Duodenal mucosa (tissue), 2 donors: ENCODE measurements at regions not wholly inside any gene's neighbourhood (a gene's known extent, or its start where the extent isn't known, plus 50 kb on each side); places are given as distances from the start of the nearest gene placed in this dataset.

Source experiments
- H3K27ac ChIP-seq: one replicate; pipeline ENCODE4 v1.7.0; 2013; ENCODE audit warnings: low read depth, low read length
- H3K27me3 ChIP-seq, 2 donors: one replicate each; pipeline ENCODE4 v1.7.0; 2013; ENCODE audit warnings: low read length in 2 of 2, control low read depth in 1 of 2; ENCODE audit not compliant: insufficient read depth in 2 of 2, control insufficient read depth in 1 of 2
- H3K36me3 ChIP-seq, 2 donors: one replicate each; pipeline ENCODE4 v1.7.0; 2013; ENCODE audit warnings: low read length in 2 of 2, control low read depth in 1 of 2; ENCODE audit not compliant: insufficient read depth in 2 of 2, control insufficient read depth in 1 of 2
- H3K4me1 ChIP-seq, 2 donors: one replicate each; pipeline ENCODE4 v1.7.0; 2013; ENCODE audit warnings: low read length in 2 of 2, control low read depth in 1 of 2; ENCODE audit not compliant: insufficient read depth in 2 of 2, control insufficient read depth in 1 of 2
- H3K4me3 ChIP-seq, 2 donors: one replicate each; pipeline ENCODE4 v1.7.0; 2013; ENCODE audit warnings: low read length in 2 of 2, low read depth in 1 of 2
- H3K9ac ChIP-seq, 2 donors: one replicate each; pipeline ENCODE4 v1.7.0; 2013; ENCODE audit warnings: low read length in 2 of 2, low read depth in 1 of 2
- H3K9me3 ChIP-seq, 2 donors: one replicate each; pipeline ENCODE4 v1.7.0; 2013; ENCODE audit warnings: low read length in 2 of 2, control low read depth in 1 of 2; ENCODE audit not compliant: control insufficient read depth in 1 of 2

GRCh38 chr2:60262178-60262577 lies 291.3 kb downstream of the BCL11A start:
- no peak overlapping the region for H3K9ac ChIP-seq
- no peaks in the 10 kb centered on the region for H3K36me3 ChIP-seq
- H3K9me3 ChIP-seq = no peaks in the 10 kb centered on the region
- no peaks in the 10 kb centered on the region for H3K4me1 ChIP-seq
- no peak overlapping the region for H3K27ac ChIP-seq
- H3K27me3 ChIP-seq = no peaks in the 10 kb centered on the region
- no peak overlapping the region for H3K4me3 ChIP-seq

GRCh38 chr2:60260639-60261296 lies 292.7 kb downstream of the BCL11A start:
- H3K27me3 ChIP-seq = no peaks in the 10 kb centered on the region
- H3K9ac ChIP-seq = no peak overlapping the region

GRCh38 chr2:60259781-60260180 lies 293.7 kb downstream of the BCL11A start:
- H3K27me3 ChIP-seq = no peaks in the 10 kb centered on the region
- no peaks in the 10 kb centered on the region for H3K9me3 ChIP-seq
- no peak overlapping the region for H3K4me3 ChIP-seq
- H3K4me1 ChIP-seq = no peaks in the 10 kb centered on the region
- no peak overlapping the region for H3K27ac ChIP-seq
- H3K36me3 ChIP-seq = no peaks in the 10 kb centered on the region
- H3K9ac ChIP-seq = no peak overlapping the region

More at GRCh38 chr2:60260639-60261296, 292.7 kb downstream of the BCL11A start:
- Histone ChIP-seq H3K9me3 (no peaks in the 10 kb centered on the region), H3K27ac (no peak overlapping the region), H3K4me3 (no peak overlapping the region), H3K4me1 (no peaks in the 10 kb centered on the region), H3K36me3 (no peaks in the 10 kb centered on the region)

GRCh38 chr2:60252581-60253150 lies 300.8 kb downstream of the BCL11A start:
- Histone ChIP-seq H3K9me3 (no peaks in the 10 kb centered on the region), H3K4me1 (no peaks in the 10 kb centered on the region)

GRCh38 chr2:60251247-60251646 lies 302.2 kb downstream of the BCL11A start:
- Histone ChIP-seq H3K4me3 (no peak overlapping the region), H3K9ac (no peak overlapping the region), H3K4me1 (no peaks in the 10 kb centered on the region)

More at GRCh38 chr2:60252581-60253150, 300.8 kb downstream of the BCL11A start:
- no peaks in the 10 kb centered on the region for H3K27me3 ChIP-seq
- H3K36me3 ChIP-seq = no peaks in the 10 kb centered on the region
- no peak overlapping the region for H3K27ac ChIP-seq
- no peak overlapping the region for H3K9ac ChIP-seq
- H3K4me3 ChIP-seq = no peak overlapping the region

GRCh38 chr2:60249879-60250278 lies 303.6 kb downstream of the BCL11A start:
- Histone ChIP-seq H3K36me3 (no peaks in the 10 kb centered on the region), H3K27me3 (no peaks in the 10 kb centered on the region), H3K9ac (no peak overlapping the region), H3K27ac (no peak overlapping the region), H3K4me3 (no peak overlapping the region), H3K4me1 (no peaks in the 10 kb centered on the region), H3K9me3 (no peaks in the 10 kb centered on the region)

More at GRCh38 chr2:60251247-60251646, 302.2 kb downstream of the BCL11A start:
- H3K27me3 ChIP-seq = no peaks in the 10 kb centered on the region
- no peak overlapping the region for H3K27ac ChIP-seq
- no peaks in the 10 kb centered on the region for H3K9me3 ChIP-seq
- no peaks in the 10 kb centered on the region for H3K36me3 ChIP-seq

- H3K4me1 ChIP-seq = no peaks in the 10 kb centered on the region
- H3K27me3 ChIP-seq = no peaks in the 10 kb centered on the region
- H3K9me3 ChIP-seq = no peaks in the 10 kb centered on the region
- H3K36me3 ChIP-seq = no peaks in the 10 kb centered on the region
- H3K4me3 ChIP-seq = no peak overlapping the region
- no peak overlapping the region for H3K9ac ChIP-seq
- H3K27ac ChIP-seq = no peak overlapping the region
Observed at GRCh38 chr2:60247471-60247870, 306.0 kb downstream of the BCL11A start.

GRCh38 chr2:60246583-60246982 lies 306.9 kb downstream of the BCL11A start:
- Histone ChIP-seq H3K27me3 (no peaks in the 10 kb centered on the region), H3K36me3 (no peaks in the 10 kb centered on the region), H3K9me3 (no peaks in the 10 kb centered on the region), H3K27ac (no peak overlapping the region), H3K4me1 (no peaks in the 10 kb centered on the region), H3K9ac (no peak overlapping the region), H3K4me3 (no peak overlapping the region)

GRCh38 chr2:60234274-60234986 lies 319.0 kb downstream of the BCL11A start:
- H3K27me3 ChIP-seq = no peaks in the 10 kb centered on the region
- H3K4me1 ChIP-seq = no peaks in the 10 kb centered on the region
- no peaks in the 10 kb centered on the region for H3K36me3 ChIP-seq
- H3K9ac ChIP-seq = no peak overlapping the region
- peaks cover 0 to 4% of the 10 kb centered on the region in 2 donors for H3K9me3 ChIP-seq
- H3K4me3 ChIP-seq = no peak overlapping the region
- H3K27ac ChIP-seq = no peak overlapping the region

GRCh38 chr2:60230596-60230995 lies 322.9 kb downstream of the BCL11A start:
- no peaks in the 10 kb centered on the region for H3K27me3 ChIP-seq
- peaks cover 0 to 4% of the 10 kb centered on the region in 2 donors for H3K9me3 ChIP-seq
- H3K27ac ChIP-seq = no peak overlapping the region
- no peak overlapping the region for H3K9ac ChIP-seq
- H3K36me3 ChIP-seq = no peaks in the 10 kb centered on the region
- H3K4me1 ChIP-seq = no peaks in the 10 kb centered on the region
- no peak overlapping the region for H3K4me3 ChIP-seq
